Activated CD4-positive, alpha-beta T cell treated with anti-CD3 and anti-CD28 coated beads for 48 hours (primary cell): ENCODE measurements at regions not wholly inside any gene's neighbourhood (a gene's known extent, or its start where the extent isn't known, plus 50 kb on each side); places are given as distances from the start of the nearest gene placed in this dataset.
"Not testable (repeated sequence)": the region's sequence is repeated elsewhere in the genome, so short reads cannot be mapped to it uniquely, and the experiment has no call there.

Source experiments
- DNase-seq: peaks from one replicate; pipeline ENCODE4 v3.0.0-alpha.2; 2020

- DNase-seq = no peak
These were observed 793.8 kb downstream of the TBL1XR1 start for GRCh38 chr3:176403531-176403930.

DNA sequence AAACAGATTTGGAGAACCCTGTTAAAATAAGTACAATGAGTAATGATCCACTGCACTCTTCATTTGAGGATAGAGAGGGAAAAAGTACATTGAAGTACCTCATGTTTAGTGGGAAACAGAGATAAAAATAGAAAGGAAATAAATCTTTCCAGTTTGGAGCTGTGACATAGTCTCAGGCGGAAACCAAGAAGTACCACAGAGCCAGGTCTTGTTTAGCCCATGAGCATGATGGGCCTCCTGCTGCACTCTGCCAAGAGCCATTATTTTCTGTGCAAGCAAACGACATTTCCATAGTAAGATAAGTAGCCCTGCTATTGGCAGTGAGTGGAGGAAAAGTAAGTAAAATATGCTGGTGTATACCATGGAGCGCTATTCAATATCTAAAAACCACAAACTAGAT is 796.1 kb downstream of the TBL1XR1 start:
- no peak for DNase-seq

- DNase-seq = no peak
These were observed 798.1 kb downstream of the TBL1XR1 start for GRCh38 chr3:176399193-176399592.

GRCh38 chr3:176395240-176395639 is 802.0 kb downstream of the TBL1XR1 start:
- no peak for DNase-seq

- no peak for DNase-seq
These were observed 818.5 kb downstream of the TBL1XR1 start for GRCh38 chr3:176378789-176379188.

DNA sequence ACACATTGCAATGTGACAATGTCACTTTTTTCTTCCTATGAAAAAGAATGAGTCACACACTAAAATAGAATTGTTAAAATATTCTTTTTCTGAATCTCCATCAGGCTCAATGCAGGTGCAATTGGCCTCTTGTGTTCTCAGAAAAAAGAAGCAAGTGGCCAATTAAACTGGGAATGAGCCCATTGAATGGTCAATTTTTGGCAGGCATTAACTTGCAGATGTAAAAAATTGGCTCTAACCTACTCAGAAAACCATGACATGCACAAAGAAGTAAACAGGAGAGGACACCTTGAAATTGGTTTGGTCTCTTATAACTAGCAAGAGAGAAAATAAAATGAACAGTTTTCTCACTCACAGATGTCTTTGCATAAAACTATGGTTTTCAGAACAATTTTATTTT is 820.8 kb downstream of the TBL1XR1 start:
- DNase-seq = no peak

- DNase-seq = no peak
These were observed 821.8 kb downstream of the TBL1XR1 start for GRCh38 chr3:176375519-176375918.

- no peak for DNase-seq
These were observed 835.0 kb downstream of the TBL1XR1 start for GRCh38 chr3:176362191-176362731.

- no peak for DNase-seq
These were observed 838.1 kb downstream of the TBL1XR1 start for GRCh38 chr3:176359211-176359610.

- no peak for DNase-seq
These were observed 839.4 kb downstream of the TBL1XR1 start for GRCh38 chr3:176357891-176358290.

GRCh38 chr3:176354843-176355242 is 842.4 kb downstream of the TBL1XR1 start:
- DNase-seq = no peak

GRCh38 chr3:176352716-176353334 is 844.5 kb downstream of the TBL1XR1 start:
- DNase-seq = no peak

DNA sequence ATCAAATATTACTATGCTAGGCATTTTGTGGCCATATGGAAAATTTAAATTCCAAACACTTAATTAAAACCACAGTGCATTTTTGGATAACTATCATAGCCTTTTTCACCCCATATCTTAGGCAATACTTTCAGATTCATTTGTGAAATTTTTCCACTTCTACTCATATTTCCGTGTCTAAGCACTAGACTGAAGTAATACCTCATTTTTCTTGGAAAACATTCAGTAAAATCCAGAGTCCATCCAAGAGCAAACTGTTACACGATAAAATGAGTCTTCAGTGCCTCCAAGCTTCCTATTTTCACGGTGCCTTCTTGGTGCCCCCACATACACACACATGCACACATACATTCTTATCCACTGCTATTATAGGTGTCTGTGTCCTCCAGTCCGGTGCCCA is 845.9 kb downstream of the TBL1XR1 start:
- no peak for DNase-seq

DNA sequence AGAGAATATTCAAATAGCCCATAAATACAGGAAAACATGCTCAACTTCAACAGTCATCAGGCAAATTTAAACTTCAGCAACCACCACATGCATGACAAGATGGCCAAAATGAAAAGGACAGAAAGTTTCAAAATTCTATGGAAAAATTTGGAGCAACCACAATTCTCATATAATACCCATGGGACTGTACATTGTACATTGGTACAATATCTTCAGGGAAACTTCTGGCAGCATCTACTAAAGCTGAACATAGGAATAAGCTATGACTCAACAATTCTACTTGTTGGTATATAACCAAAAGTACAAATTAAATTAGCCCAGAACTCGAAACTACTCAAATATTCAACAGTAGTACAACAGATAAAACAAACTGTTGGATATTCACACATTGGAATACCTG is 847.6 kb downstream of the TBL1XR1 start:
- DNase-seq = no peak

DNA sequence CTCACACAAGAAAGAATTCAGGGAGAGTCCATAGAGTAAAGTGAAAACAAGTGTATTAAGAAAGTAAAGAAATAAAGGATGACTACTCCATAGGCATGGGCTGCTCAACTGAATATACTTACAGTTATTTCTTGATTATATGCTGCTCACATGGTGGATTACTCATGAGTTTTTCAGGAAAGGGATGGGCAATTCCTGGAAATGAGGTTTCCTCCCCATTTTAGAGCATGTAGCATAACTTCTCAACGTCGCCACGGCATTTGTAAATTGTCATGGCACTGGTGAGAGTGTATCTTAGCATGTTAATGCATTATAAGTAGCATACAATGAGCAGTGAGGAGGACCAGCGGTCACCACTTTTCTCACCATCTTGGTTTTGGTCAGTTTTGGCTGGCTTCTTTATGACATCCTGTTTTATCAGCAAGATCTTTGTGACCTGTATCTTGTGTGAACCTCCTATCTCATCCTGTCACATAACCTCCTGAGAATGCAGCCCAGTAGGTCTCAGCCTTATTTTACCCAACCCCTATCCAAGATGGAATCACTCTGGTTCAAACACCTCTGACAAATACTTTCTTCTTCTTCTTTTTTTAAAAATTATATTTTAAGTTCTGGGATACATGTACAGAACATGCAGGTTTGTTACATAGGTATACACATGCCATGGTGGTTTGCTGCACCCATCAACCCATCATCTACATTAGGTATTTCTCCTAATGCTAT is 849.7 kb downstream of the TBL1XR1 start:
- no peak for DNase-seq

- no peak for DNase-seq
These were observed 855.3 kb downstream of the TBL1XR1 start for GRCh38 chr3:176341963-176342362.

GRCh38 chr3:176328666-176329065 is 868.6 kb downstream of the TBL1XR1 start:
- no peak for DNase-seq

GRCh38 chr3:176328198-176328597 is 869.1 kb downstream of the TBL1XR1 start:
- DNase-seq = no peak

DNA sequence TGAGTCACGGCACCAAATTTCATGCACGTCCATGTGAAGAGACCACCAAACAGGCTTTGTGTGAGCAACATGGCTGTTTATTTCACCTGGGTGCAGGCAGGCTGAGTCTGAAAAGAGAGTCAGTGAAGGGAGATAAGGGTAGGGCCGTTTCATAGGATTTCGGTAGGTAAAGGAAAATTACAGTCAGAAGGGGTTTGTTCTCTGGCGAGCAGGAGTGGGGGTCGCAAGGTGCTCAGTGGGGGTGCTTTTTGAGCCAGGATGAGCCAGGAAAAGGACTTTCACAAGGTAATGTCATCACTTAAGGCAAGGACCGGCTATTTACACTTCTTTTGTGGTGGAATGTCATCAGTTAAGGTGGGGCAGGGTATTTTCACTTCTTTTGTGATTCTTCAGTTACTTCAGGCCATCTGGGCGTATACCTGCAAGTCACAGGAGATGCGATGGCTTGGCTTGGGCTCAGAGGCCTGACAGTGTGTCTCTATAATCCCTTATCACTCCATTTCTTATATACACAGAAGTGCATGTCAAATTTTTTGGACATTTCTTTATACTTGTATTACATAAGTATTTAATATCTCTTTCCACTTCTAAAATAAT is 870.3 kb downstream of the TBL1XR1 start:
- DNase-seq = not testable (repeated sequence)

- DNase-seq = not testable (repeated sequence)
These were observed 875.8 kb downstream of the TBL1XR1 start for GRCh38 chr3:176321532-176321931.

- no peak for DNase-seq
These were observed 876.2 kb downstream of the TBL1XR1 start for GRCh38 chr3:176321099-176321498.

GRCh38 chr3:176313426-176313825 is 883.9 kb downstream of the TBL1XR1 start:
- no peak for DNase-seq

DNA sequence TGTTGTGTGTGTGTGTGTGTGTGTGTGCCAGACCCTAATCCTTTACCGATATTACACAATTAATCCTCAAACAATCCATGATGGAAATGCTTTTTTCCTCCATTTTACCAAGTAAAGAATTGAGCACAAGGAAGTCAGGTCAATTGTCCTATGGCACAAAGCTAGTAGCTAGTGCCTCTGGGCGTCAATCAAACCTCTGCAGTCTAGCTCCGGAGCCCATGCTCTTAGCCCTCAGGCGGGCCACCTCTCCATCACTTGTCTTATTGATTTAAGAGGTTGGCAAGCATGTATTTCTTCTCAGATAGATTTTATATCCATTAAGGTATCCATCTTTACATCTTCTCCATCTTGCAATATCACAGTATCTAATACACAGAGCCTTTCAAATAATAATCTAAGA is 886.6 kb downstream of the TBL1XR1 start:
- no peak for DNase-seq

DNA sequence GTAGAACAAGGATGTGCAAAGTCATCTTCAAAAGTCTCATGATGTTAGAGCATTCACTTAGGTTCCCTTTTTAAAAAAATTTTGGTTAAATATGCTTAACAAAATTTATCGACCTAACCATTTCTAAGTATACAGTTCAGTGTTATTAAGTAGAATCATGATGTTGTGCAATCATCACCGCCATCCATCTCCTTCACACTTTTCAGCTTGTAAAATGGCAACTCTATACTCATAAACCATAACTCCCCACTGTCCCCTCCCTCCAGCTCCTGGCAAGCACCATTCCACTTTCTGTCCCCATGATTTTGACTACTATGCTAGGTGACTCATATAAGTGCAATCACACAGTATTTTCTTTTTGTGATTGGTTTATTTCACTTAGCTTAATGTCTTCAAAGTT is 895.0 kb downstream of the TBL1XR1 start:
- DNase-seq = no peak
